Erythroblast (primary cell): ENCODE measurements at regions not wholly inside any gene's neighbourhood (a gene's known extent, or its start where the extent isn't known, plus 50 kb on each side); places are given as distances from the start of the nearest gene placed in this dataset.
"Not testable (repeated sequence)": the region's sequence is repeated elsewhere in the genome, so short reads cannot be mapped to it uniquely, and the experiment has no call there.

ENCODE experiments used
- DNase-seq, 2 experiments: peaks; one replicate each; lab custom pipeline; 2025; lab: John Stamatoyannopoulos, UW
- GATA1 ChIP-seq: IDR thresholded peaks from 2 replicates; pipeline ENCODE4 v1.6.1; 2011; ENCODE audit warnings: low read depth, mild to moderate bottlenecking, control low read depth, low read length, moderate library complexity
- POLR2A ChIP-seq: IDR thresholded peaks from 2 replicates; pipeline ENCODE4 v1.6.1; 2011; ENCODE audit warnings: mild to moderate bottlenecking, low read length

DNA sequence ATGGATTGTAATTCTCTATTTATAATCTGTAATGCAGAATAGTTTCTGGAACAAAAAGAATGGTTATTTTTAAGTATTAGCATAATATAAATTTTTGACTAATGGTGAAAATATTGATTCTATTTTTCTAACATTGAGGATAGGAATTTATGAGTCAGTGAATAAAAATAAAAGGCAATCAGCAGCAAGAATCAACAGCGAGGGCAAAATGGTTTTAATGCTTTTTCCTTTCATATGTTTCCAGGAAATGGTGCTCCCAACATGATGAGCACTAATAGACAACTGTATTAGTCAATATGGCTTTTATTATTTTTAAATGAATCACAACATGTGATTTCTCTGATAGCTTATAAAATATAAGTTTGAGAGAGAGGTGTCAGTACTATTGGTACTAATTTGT is 90.7 kb upstream of the TFPI start:
- TF ChIP-seq POLR2A (no peak), GATA1 (no peak)
- DNase-seq: no peak

GRCh38 chr2:187646556-187646955 is 92.3 kb upstream of the TFPI start:
- TF ChIP-seq GATA1 (no peak), POLR2A (no peak)
- DNase-seq: no peak

DNA sequence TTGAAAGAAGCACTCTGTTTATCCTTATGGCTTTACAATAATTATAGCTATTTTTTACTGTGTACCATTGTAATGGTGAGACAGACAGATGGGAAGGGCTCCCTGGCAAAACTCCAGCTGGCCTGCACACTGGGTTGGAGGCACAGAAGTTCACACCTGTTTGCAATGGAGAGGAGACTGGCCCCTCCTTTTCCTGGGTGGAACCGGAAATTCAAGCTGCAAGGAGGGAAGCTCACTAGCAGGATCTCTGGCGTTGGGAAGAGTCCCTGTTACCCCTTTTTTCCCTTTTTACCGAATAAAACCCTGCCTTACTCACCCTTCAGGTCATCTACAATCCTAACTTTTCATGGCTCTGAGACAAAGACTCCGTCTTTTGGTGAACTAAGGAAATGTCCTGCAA is 100.3 kb upstream of the TFPI start:
- TF ChIP-seq GATA1: no peak
- TF ChIP-seq POLR2A: no peak
- DNase-seq: no peak

DNA sequence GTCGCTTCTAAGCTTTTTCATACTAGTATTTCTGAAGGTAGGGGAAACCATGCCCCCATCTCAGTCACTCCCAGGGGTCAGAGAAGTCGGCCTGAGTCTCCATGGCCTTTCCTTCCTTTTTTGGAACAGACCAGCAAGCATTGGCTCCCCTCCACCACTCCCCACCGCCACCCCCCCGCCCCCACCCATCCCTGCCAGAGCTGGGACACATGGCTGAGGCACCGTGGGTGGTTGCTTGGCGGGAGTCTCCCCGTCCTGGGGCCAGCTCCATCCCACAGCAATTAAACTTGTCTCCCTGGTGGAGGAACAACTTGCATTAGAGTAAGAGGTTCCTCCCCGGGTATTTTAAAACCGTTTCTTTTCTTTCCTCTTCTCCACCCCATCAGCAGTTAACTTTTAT is 100.8 kb upstream of the TFPI start:
- TF ChIP-seq POLR2A (no peak), GATA1 (no peak)
- DNase-seq: no peak

GRCh38 chr2:187656123-187656522 is 101.9 kb upstream of the TFPI start:
- no peak for DNase-seq
- TF ChIP-seq GATA1 (no peak), POLR2A (no peak)

DNA sequence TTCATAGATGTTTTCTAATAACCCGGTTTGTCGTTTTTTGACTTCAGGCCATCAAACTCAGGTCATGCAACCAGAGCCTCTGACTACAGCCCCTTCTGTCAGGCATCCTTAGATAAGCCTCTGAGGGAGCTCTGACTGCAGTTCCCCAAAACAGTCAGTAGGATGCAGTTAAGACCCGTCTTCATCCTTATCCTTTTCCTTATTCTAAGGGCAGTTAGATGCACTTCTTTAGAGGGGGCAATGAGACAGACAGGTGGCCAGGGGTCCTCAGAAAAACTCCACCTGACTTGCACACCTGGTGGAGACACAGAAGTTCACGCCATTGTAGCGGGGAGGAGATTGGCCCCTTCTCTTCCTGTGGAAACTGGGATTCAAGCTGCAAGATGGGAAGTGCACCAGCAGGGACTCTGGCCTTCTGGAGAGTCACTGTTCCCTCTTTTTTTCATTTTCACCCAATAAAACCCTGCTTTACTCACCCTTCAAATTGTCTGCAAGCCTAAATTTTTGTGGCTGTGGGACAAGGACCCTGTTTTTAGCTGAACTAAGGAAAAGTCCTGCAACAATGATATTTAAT is 104.8 kb upstream of the TFPI start:
- TF ChIP-seq POLR2A: no peak
- TF ChIP-seq GATA1: no peak
- peak; percentile 9 for DNase-seq

GRCh38 chr2:187676050-187676449 is 121.8 kb upstream of the TFPI start:
- DNase-seq: not testable (repeated sequence)

DNA sequence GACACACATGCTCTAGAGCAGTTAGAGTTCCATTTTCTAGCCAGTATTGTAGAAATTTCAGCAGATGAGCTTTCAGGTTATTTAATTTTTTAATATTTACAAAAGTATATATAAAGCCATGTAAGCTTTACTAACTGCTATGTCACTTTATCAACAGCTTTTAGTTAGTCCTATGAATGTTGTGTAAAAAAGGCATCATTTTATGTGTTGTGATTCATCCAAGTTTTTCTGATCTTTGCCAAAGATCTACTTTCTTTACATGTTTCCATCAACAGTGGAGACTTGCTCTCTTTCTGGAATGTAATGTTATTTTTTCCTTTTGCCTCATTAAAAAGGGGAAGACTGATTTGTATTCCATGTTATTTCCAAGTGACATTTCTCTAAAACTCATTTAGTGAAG is 125.2 kb upstream of the TFPI start:
- no peak for TF ChIP-seq POLR2A
- no peak for TF ChIP-seq GATA1
- DNase-seq: no peak

DNA sequence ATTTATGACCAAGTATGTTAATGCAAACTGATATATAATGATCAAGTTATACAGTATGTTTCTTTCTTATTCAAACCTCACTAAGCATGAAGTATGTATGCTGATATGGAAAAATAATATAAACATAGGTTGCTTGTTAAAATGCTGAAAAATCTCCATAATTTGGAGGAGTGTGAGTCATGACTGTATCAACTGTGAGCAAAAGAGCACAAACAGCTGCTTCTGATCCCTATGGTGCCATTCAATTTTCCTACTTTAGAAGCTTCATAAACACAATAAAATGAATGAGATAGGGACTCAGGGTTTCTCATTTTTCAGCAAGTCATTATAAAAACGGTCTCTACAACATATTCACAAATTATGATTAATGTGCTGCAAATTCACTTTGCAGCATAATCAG is 129.9 kb upstream of the TFPI start:
- no peak for DNase-seq
- TF ChIP-seq POLR2A (no peak), GATA1 (no peak)

GRCh38 chr2:187686416-187687024 is 132.3 kb upstream of the TFPI start:
- DNase-seq: no peak
- TF ChIP-seq GATA1 (no peak), POLR2A (no peak)

GRCh38 chr2:187687585-187687984 is 133.3 kb upstream of the TFPI start:
- no peak for DNase-seq
- TF ChIP-seq GATA1 (no peak), POLR2A (no peak)

DNA sequence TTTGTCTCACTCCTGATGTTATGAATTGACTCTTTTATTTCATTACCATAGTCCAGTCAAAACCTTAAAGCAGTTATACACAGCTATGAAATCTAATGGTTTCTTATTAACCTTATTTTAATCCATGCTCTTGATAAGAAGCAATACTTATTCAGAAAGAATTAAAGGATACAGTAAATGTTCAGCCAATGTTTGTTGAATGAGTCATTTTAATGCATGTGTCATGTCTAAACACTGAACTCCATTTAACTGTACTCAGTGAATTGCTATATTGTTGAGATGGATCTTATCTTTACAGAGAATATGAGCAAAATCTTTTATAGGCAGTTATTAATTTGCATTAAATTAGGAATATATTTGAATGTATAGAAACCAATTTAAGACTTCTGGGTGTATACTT is 135.1 kb upstream of the TFPI start:
- TF ChIP-seq POLR2A: no peak
- no peak for TF ChIP-seq GATA1

GRCh38 chr2:187693923-187694322 is 139.7 kb upstream of the TFPI start:
- no peak for DNase-seq
- TF ChIP-seq GATA1: no peak
- TF ChIP-seq POLR2A: no peak

More for the DNA sequence above, 135.1 kb upstream of the TFPI start:
- DNase-seq: no peak

GRCh38 chr2:187696644-187697043 is 142.4 kb upstream of the TFPI start:
- not testable (repeated sequence) for DNase-seq

- DNase-seq: no peak
- no peak for TF ChIP-seq GATA1
- TF ChIP-seq POLR2A: no peak
These were observed 144.3 kb upstream of the TFPI start for GRCh38 chr2:187698374-187699110.
